Lower leg skin (tissue), 3 donors: ENCODE measurements at regions not wholly inside any gene's neighbourhood (a gene's known extent, or its start where the extent isn't known, plus 50 kb on each side); places are given as distances from the start of the nearest gene placed in this dataset.

ENCODE experiments used
- POLR2A ChIP-seq, 2 donors: fragments of 450-650 bp; IDR thresholded peaks; one replicate each; pipeline ENCODE4 v1.6.1; 2016 to 2017; ENCODE audit warnings: antibody characterized with exemption in 2 of 2, mild to moderate bottlenecking in 1 of 2, moderate library complexity in 1 of 2
- TF ChIP-seq, protein P1 (sequence below), 3 donors: fragments of 450-650 bp; IDR thresholded peaks; one replicate each; pipeline ENCODE4 v1.5.1; 2016; ENCODE audit warnings: antibody characterized with exemption in 3 of 3, mild to moderate bottlenecking in 3 of 3, moderate library complexity in 2 of 3

DNA sequence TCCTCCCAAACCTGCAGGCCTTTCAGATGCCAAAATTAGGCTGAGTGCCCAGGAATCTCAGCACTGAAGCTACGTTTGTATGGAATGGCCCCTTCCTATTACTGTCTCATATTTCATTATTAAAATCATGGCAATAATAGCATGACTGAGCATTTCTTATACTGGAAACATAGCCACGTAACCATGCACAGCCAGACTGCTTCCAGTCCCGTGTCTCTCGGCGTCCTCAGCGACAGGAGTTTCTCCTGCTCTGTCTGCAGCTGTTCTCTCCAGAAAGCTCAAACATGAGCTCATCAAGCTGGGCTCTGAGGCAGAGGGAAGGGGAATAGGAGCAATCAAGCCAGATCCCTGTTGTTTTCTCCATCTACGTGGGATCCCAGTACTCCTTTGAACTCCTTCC lies 104.0 kb downstream of the CDC7 start:
- no peak for TF ChIP-seq POLR2A (IDR thresholded peaks at IDR 0.05)
- TF ChIP-seq, protein P1, sequence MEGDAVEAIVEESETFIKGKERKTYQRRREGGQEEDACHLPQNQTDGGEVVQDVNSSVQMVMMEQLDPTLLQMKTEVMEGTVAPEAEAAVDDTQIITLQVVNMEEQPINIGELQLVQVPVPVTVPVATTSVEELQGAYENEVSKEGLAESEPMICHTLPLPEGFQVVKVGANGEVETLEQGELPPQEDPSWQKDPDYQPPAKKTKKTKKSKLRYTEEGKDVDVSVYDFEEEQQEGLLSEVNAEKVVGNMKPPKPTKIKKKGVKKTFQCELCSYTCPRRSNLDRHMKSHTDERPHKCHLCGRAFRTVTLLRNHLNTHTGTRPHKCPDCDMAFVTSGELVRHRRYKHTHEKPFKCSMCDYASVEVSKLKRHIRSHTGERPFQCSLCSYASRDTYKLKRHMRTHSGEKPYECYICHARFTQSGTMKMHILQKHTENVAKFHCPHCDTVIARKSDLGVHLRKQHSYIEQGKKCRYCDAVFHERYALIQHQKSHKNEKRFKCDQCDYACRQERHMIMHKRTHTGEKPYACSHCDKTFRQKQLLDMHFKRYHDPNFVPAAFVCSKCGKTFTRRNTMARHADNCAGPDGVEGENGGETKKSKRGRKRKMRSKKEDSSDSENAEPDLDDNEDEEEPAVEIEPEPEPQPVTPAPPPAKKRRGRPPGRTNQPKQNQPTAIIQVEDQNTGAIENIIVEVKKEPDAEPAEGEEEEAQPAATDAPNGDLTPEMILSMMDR (IDR thresholded peaks at IDR 0.05), result no peak
